A549 (cell line): ENCODE measurements at regions not wholly inside any gene's neighbourhood (a gene's known extent, or its start where the extent isn't known, plus 50 kb on each side); places are given as distances from the start of the nearest gene placed in this dataset.

Experiments
- CTCF ChIP-seq: fragments of >200 bp; sonication (Bioruptor Twin); formaldehyde crosslinking; IDR thresholded peaks from 3 replicates; pipeline ENCODE4 v1.5.1; 2016
- KDM1A ChIP-seq: fragments of 200-600 bp; sonication (generic); IDR thresholded peaks from 2 replicates; pipeline ENCODE4 v1.6.1; 2016; ENCODE audit warnings: low read depth, mild to moderate bottlenecking

GRCh38 chr2:105644174-105644980 is 100.3 kb upstream of the NCK2 start:
- no peak for TF ChIP-seq KDM1A
- no peak for TF ChIP-seq CTCF
